ENCODE measurements at regions not wholly inside any gene's neighbourhood (a gene's known extent, or its start where the extent isn't known, plus 50 kb on each side); places are given as distances from the start of the nearest gene placed in this dataset.

DNA sequence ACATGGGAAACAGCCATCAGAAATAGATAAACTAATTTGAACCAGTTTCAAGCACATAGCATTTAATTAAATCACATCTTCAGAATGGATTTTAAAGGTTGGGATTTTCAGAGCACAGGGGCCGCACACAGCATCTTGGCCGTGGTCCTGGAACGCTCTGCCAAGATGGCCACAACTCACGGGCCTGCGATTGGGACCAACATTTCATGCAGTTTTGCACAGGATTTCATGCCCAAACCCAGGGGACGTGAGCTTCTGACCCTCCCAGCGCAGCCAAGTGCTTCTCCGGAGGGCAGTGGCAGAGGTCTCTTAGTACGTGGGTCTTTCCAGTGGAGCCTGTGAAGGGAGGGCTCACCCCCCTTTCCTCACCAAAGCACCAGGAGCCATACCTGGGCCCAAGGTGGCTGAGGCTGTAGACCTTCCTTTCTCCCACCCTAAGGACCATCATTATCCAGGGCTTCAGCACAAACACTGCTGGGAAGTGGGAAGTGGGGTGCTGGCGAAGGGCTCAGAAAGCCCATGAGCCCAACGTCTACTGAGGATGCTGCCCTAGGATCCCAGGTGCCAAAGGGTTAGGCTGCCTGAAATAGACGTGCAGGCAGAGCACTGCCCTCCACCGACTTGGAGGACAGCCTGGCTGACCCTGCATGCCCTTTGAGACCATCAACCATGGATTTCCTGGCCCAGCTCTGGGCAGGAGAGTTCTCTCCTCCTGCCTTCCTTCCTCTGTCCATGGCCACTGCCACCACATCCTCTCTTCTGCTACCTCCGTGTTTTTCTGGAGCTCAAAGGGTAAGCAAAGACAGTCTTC is 611.2 kb upstream of the MGMT start:
- Histone ChIP-seq H3K79me2 (replicated peaks; ENCODE audit: insufficient read depth, low read length) (no peaks in the 10 kb centered on the region), H3K9me2 (ENCODE audit: insufficient read depth, low read length) (no peaks in the 10 kb centered on the region), H3K4me2 (ENCODE audit: low read length) (no peak overlapping the region), H3K27ac (ENCODE audit: low read length) (no peak overlapping the region), H2AFZ (ENCODE audit: low read depth, low read length) (no peak overlapping the region), H3K27me3 (ENCODE audit: insufficient read depth, low read depth, low read length) (no peaks in the 10 kb centered on the region), H3K4me3 (ENCODE audit: low read length) (no peak overlapping the region), H3F3A (ENCODE audit: insufficient read depth, low read length, poor library complexity, severe bottlenecking) (no peaks in the 10 kb centered on the region), H3K9me3 (ENCODE audit: low read length) (no peaks in the 10 kb centered on the region), H3K36me3 (ENCODE audit: insufficient read depth, low read length) (no peaks in the 10 kb centered on the region), H3K9ac (ENCODE audit: low read length) (no peak overlapping the region), H4K20me1 (ENCODE audit: insufficient read depth) (no peaks in the 10 kb centered on the region)
- TF ChIP-seq SMC3 (conservative IDR thresholded peaks at IDR 0.05; ENCODE audit: poor library complexity) (no peak), TAF1 (IDR thresholded peaks at IDR 0.05; ENCODE audit: low read depth) (no peak), REST (IDR thresholded peaks at IDR 0.05; ENCODE audit: borderline replicate concordance) (no peak)

DNA sequence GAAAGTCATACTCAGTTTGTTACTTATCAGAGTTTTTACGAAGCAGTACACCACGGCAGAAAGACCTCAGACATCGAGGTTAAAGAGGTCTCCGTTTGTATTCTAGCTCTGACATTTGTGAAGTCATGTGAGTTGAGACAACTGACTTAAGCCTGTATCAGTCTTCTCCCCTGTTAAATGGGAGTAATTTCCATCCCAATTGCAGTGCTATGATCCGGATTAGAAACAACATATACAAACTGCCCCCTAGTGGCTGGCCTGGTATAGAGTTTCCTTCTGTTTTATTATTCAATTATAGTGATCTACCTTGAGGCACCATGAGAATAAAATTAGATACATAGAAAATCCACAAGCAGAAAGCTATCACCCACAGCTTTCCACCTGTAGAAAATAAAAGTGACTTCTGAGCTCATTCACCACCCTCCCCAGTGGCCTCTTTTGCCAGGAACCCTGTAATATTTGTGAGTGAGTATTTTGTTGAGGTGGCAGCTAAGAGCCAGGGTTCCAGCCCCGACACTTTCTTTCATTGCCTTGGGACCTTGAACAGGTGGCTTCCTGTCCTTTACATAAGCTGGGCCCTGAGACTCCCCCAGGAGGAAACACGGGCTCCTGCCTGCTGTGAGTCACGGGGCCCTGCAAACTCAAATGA is 607.2 kb upstream of the MGMT start:
- Histone ChIP-seq H3K79me2 (replicated peaks; ENCODE audit: insufficient read depth, low read length) (no peaks in the 10 kb centered on the region), H3F3A (ENCODE audit: insufficient read depth, low read length, poor library complexity, severe bottlenecking) (no peaks in the 10 kb centered on the region), H3K9me3 (ENCODE audit: low read length) (no peaks in the 10 kb centered on the region), H3K36me3 (ENCODE audit: insufficient read depth, low read length) (no peaks in the 10 kb centered on the region), H3K9ac (ENCODE audit: low read length) (no peak overlapping the region), H4K20me1 (ENCODE audit: insufficient read depth) (no peaks in the 10 kb centered on the region), H3K4me2 (ENCODE audit: low read length) (no peak overlapping the region), H3K4me3 (ENCODE audit: low read length) (no peak overlapping the region), H3K27ac (ENCODE audit: low read length) (no peak overlapping the region), H3K27me3 (ENCODE audit: insufficient read depth, low read depth, low read length) (no peaks in the 10 kb centered on the region), H2AFZ (ENCODE audit: low read depth, low read length) (no peak overlapping the region), H3K9me2 (ENCODE audit: insufficient read depth, low read length) (no peaks in the 10 kb centered on the region)
- TF ChIP-seq REST (IDR thresholded peaks at IDR 0.05; ENCODE audit: borderline replicate concordance): no peak
- no peak for TF ChIP-seq RAD21 (conservative IDR thresholded peaks at IDR 0.05)
- TF ChIP-seq TAF1 (IDR thresholded peaks at IDR 0.05; ENCODE audit: low read depth): no peak
- TF ChIP-seq POLR2AphosphoS5 (IDR thresholded peaks at IDR 0.05): no peak
- no peak for TF ChIP-seq EP300 (conservative IDR thresholded peaks at IDR 0.05; ENCODE audit: poor library complexity, severe bottlenecking)
- TF ChIP-seq SMC3 (conservative IDR thresholded peaks at IDR 0.05; ENCODE audit: poor library complexity): no peak
- no peak for TF ChIP-seq MXI1 (conservative IDR thresholded peaks at IDR 0.05; ENCODE audit: poor library complexity, severe bottlenecking)
- TF ChIP-seq EZH2 (IDR thresholded peaks at IDR 0.05; ENCODE audit: borderline replicate concordance, insufficient read depth, low read length, poor library complexity, severe bottlenecking): no peak
- TF ChIP-seq, protein P1, sequence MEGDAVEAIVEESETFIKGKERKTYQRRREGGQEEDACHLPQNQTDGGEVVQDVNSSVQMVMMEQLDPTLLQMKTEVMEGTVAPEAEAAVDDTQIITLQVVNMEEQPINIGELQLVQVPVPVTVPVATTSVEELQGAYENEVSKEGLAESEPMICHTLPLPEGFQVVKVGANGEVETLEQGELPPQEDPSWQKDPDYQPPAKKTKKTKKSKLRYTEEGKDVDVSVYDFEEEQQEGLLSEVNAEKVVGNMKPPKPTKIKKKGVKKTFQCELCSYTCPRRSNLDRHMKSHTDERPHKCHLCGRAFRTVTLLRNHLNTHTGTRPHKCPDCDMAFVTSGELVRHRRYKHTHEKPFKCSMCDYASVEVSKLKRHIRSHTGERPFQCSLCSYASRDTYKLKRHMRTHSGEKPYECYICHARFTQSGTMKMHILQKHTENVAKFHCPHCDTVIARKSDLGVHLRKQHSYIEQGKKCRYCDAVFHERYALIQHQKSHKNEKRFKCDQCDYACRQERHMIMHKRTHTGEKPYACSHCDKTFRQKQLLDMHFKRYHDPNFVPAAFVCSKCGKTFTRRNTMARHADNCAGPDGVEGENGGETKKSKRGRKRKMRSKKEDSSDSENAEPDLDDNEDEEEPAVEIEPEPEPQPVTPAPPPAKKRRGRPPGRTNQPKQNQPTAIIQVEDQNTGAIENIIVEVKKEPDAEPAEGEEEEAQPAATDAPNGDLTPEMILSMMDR (IDR thresholded peaks at IDR 0.05; ENCODE audit: poor library complexity, severe bottlenecking): no peak
